ENCODE measurements at regions not wholly inside any gene's neighbourhood (a gene's known extent, or its start where the extent isn't known, plus 50 kb on each side); places are given as distances from the start of the nearest gene placed in this dataset.

GRCh38 chr3:74036568-74036967 is 411.8 kb upstream of the PDZRN3 start:
- TF ChIP-seq CTCF (IDR thresholded peaks at IDR 0.05) = no peak
- TF ChIP-seq POLR2AphosphoS5 (IDR thresholded peaks at IDR 0.05) = no peak
- TF ChIP-seq EP300 (IDR thresholded peaks at IDR 0.05) = no peak

Measured in upper lobe of left lung (tissue), 4 donors.